ENCODE measurements at regions not wholly inside any gene's neighbourhood (a gene's known extent, or its start where the extent isn't known, plus 50 kb on each side); places are given as distances from the start of the nearest gene placed in this dataset.

DNA sequence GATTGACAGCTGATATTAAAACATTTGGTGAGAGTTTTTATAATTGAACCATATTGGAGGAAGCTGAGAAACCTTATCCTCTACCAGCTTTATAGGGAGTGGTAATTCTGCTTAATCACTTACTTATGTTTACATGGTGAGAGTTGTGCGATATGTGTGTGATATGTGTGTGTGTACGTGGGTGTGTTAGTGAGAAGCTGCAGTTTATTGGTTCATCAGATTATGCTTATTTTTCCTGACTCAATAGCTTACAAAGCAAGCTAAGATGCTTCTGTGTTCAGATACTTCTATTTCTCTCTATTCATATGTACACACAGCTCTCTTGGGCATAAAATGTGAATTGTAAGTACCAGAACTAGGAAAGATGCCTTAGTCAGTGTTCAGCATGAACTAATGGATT, 343.7 kb downstream of the GRIA2 start:
- Histone ChIP-seq H3K9ac (ENCODE audit: control insufficient read depth, insufficient read depth, low read length) (no peak overlapping the region), H2AFZ (ENCODE audit: control insufficient read depth, low read depth, low read length) (no peak overlapping the region), H3K79me2 (ENCODE audit: control insufficient read depth, insufficient read depth, low read length) (no peaks in the 10 kb centered on the region), H3K27ac (ENCODE audit: control insufficient read depth, insufficient read depth) (no peak overlapping the region), H4K20me1 (ENCODE audit: control insufficient read depth, insufficient read depth) (no peaks in the 10 kb centered on the region), H3K4me3 (no peak overlapping the region), H3K4me2 (ENCODE audit: control insufficient read depth, insufficient read depth) (no peak overlapping the region), H3K36me3 (ENCODE audit: control insufficient read depth in 2 of 2, insufficient read depth in 2 of 2, low read length in 1 of 2) (no peaks in the 10 kb centered on the region), H3K9me3 (replicated peaks; ENCODE audit: control insufficient read depth, insufficient read depth, low read length) (no peaks in the 10 kb centered on the region), H3K27me3 (replicated peaks in 1 of 2; ENCODE audit: control insufficient read depth in 2 of 2, insufficient read depth in 2 of 2, low read length in 1 of 2) (no peaks in the 10 kb centered on the region), H3K4me1 (ENCODE audit: control insufficient read depth, insufficient read depth, low read length) (no peaks in the 10 kb centered on the region)
- SMC1A ChIA-PET (ENCODE audit: uncharacterized antibody, unreplicated experiment): interaction anchor here (0.9 to 1.2 kb wide), 2 partner anchors 18 to 348 kb away, joined by 3 read pairs; no protein-coding TSS in a partner anchor
- WGBS (ENCODE audit: insufficient coverage, insufficient replicate concordance, low lambda C conversion rate, missing lambda C conversion rate): 50% methylated on average over 2 of the region's 2 CpGs
- POLR2A ChIA-PET: no interaction called here
- no peak for ATAC-seq
- TF ChIP-seq, protein P1, sequence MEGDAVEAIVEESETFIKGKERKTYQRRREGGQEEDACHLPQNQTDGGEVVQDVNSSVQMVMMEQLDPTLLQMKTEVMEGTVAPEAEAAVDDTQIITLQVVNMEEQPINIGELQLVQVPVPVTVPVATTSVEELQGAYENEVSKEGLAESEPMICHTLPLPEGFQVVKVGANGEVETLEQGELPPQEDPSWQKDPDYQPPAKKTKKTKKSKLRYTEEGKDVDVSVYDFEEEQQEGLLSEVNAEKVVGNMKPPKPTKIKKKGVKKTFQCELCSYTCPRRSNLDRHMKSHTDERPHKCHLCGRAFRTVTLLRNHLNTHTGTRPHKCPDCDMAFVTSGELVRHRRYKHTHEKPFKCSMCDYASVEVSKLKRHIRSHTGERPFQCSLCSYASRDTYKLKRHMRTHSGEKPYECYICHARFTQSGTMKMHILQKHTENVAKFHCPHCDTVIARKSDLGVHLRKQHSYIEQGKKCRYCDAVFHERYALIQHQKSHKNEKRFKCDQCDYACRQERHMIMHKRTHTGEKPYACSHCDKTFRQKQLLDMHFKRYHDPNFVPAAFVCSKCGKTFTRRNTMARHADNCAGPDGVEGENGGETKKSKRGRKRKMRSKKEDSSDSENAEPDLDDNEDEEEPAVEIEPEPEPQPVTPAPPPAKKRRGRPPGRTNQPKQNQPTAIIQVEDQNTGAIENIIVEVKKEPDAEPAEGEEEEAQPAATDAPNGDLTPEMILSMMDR (IDR thresholded peaks at IDR 0.05 in 2 of 3, conservative IDR thresholded peaks at IDR 0.05 in 1 of 3; ENCODE audit: control insufficient read depth in 2 of 3, extremely low read depth in 1 of 3, insufficient read depth in 1 of 3, low read depth in 3 of 3, low read length in 3 of 3): no peak
- no TSS peak for BruUV-seq (replicated peaks)
- RAD21 ChIA-PET (ENCODE audit: unreplicated experiment): no interaction called here
- in situ Hi-C loops (cut with MboI): no loop called here
- intact Hi-C loops (cut with micrococcal nuclease; ENCODE audit: unreplicated experiment): no loop called here
- CTCF ChIA-PET: no interaction called here
- no peak for DNase-seq (ENCODE audit: low read depth, low spot score)
- FAIRE-seq: no peak

DNA sequence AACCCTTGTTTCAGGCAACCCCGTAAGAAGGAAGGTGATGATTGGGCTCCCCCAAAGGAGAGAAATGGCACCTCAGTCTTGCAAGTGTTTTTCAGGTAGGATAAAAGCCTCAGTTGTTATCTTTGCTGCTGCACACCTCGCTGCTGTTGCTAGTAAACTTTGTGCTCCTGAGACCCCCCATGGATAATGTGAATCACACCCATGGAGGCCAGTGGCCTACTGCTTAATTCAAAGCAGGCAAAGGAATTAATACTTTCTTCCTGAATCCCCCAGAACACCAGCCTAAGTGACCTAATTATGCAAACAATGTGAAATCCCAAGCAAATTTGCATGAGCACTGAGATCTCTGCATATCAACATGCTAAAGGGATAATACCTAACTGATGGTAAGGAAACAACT, 337.5 kb downstream of the GRIA2 start:
- no peak overlapping the region for H3K4me2 ChIP-seq (ENCODE audit: control insufficient read depth, insufficient read depth)
- no peaks in the 10 kb centered on the region for H3K27me3 ChIP-seq (replicated peaks in 1 of 2; ENCODE audit: control insufficient read depth in 2 of 2, insufficient read depth in 2 of 2, low read length in 1 of 2)
- no peak overlapping the region for H3K27ac ChIP-seq (ENCODE audit: control insufficient read depth, insufficient read depth)
- no peaks in the 10 kb centered on the region for H3K36me3 ChIP-seq (ENCODE audit: control insufficient read depth in 2 of 2, insufficient read depth in 2 of 2, low read length in 1 of 2)
- no peak overlapping the region for H3K9ac ChIP-seq (ENCODE audit: control insufficient read depth, insufficient read depth, low read length)
- H3K4me1 ChIP-seq (ENCODE audit: control insufficient read depth, insufficient read depth, low read length): no peaks in the 10 kb centered on the region
- ChIA-PET CTCF (no interaction called here), SMC1A (ENCODE audit: uncharacterized antibody, unreplicated experiment) (no interaction called here), RAD21 (ENCODE audit: unreplicated experiment) (no interaction called here), POLR2A (no interaction called here)
- H3K79me2 ChIP-seq (ENCODE audit: control insufficient read depth, insufficient read depth, low read length): no peaks in the 10 kb centered on the region
- FAIRE-seq (no peak), ATAC-seq (no peak), DNase-seq (ENCODE audit: low read depth, low spot score) (no peak)
- in situ Hi-C loops (cut with MboI): no loop called here
- intact Hi-C loops (cut with micrococcal nuclease; ENCODE audit: unreplicated experiment): no loop called here
- H2AFZ ChIP-seq (ENCODE audit: control insufficient read depth, low read depth, low read length): no peak overlapping the region
- H3K4me3 ChIP-seq: no peak overlapping the region
- BruUV-seq (replicated peaks): no TSS peak
- H4K20me1 ChIP-seq (ENCODE audit: control insufficient read depth, insufficient read depth): no peaks in the 10 kb centered on the region
- WGBS (ENCODE audit: insufficient coverage, insufficient replicate concordance, low lambda C conversion rate, missing lambda C conversion rate): 25% methylated on average over 2 of the region's 2 CpGs
- no peaks in the 10 kb centered on the region for H3K9me3 ChIP-seq (replicated peaks; ENCODE audit: control insufficient read depth, insufficient read depth, low read length)
- no peak for TF ChIP-seq PAX5 (IDR thresholded peaks at IDR 0.05; ENCODE audit: borderline replicate concordance, low read depth, low read length)
- TF ChIP-seq, protein P2, sequence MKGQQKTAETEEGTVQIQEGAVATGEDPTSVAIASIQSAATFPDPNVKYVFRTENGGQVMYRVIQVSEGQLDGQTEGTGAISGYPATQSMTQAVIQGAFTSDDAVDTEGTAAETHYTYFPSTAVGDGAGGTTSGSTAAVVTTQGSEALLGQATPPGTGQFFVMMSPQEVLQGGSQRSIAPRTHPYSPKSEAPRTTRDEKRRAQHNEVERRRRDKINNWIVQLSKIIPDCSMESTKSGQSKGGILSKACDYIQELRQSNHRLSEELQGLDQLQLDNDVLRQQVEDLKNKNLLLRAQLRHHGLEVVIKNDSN (IDR thresholded peaks at IDR 0.05; ENCODE audit: borderline replicate concordance, extremely low read length, insufficient read depth, low read depth, low read length): no peak
- TF ChIP-seq CBX5 (IDR thresholded peaks at IDR 0.05; ENCODE audit: low read depth): no peak
- TF ChIP-seq HDAC6 (IDR thresholded peaks at IDR 0.05; ENCODE audit: unreplicated experiment): no peak
- no peak for TF ChIP-seq WRNIP1 (IDR thresholded peaks at IDR 0.05; ENCODE audit: borderline replicate concordance, low read depth, low read length)
- no peak for TF ChIP-seq STAT1 (conservative IDR thresholded peaks at IDR 0.05)
- TF ChIP-seq, protein P3, sequence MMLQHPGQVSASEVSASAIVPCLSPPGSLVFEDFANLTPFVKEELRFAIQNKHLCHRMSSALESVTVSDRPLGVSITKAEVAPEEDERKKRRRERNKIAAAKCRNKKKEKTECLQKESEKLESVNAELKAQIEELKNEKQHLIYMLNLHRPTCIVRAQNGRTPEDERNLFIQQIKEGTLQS (IDR thresholded peaks at IDR 0.05; ENCODE audit: borderline replicate concordance, extremely low read depth, low read depth, low read length): no peak
- TF ChIP-seq SREBF2 (IDR thresholded peaks at IDR 0.05; ENCODE audit: low read length): no peak
- TF ChIP-seq MEF2A (IDR thresholded peaks at IDR 0.05; ENCODE audit: insufficient read depth, low read depth, low read length): no peak
- TF ChIP-seq, protein P4, sequence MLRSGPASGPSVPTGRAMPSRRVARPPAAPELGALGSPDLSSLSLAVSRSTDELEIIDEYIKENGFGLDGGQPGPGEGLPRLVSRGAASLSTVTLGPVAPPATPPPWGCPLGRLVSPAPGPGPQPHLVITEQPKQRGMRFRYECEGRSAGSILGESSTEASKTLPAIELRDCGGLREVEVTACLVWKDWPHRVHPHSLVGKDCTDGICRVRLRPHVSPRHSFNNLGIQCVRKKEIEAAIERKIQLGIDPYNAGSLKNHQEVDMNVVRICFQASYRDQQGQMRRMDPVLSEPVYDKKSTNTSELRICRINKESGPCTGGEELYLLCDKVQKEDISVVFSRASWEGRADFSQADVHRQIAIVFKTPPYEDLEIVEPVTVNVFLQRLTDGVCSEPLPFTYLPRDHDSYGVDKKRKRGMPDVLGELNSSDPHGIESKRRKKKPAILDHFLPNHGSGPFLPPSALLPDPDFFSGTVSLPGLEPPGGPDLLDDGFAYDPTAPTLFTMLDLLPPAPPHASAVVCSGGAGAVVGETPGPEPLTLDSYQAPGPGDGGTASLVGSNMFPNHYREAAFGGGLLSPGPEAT (IDR thresholded peaks at IDR 0.05; ENCODE audit: low read depth): no peak
- no peak for TF ChIP-seq RBBP5 (conservative IDR thresholded peaks at IDR 0.05)
